ENCODE measurements at regions not wholly inside any gene's neighbourhood (a gene's known extent, or its start where the extent isn't known, plus 50 kb on each side); places are given as distances from the start of the nearest gene placed in this dataset.

DNA sequence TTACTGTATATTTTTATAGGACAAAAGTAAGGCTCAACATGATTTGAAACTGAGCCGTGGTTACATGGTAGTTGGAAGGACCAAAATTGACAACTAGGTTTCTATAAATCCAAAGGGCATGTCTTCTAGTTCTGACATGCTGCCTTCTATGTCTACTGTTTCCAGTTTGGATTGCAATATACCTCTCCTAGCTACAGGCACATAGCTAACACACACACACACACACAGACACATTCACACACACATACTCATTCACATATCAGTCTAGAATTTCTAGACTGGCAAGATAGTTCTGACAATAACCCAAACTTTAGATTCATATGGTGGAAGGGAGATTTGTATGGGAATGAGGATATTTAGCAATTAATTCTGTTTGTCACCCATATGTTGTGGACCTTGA lies 544.8 kb upstream of the CAMK1G start:
- H3K27ac ChIP-seq (ENCODE audit: low read length) = no peak overlapping the region
- H3K4me2 ChIP-seq (ENCODE audit: insufficient read depth, low read length) = no peak overlapping the region
- TF ChIP-seq, protein P1, sequence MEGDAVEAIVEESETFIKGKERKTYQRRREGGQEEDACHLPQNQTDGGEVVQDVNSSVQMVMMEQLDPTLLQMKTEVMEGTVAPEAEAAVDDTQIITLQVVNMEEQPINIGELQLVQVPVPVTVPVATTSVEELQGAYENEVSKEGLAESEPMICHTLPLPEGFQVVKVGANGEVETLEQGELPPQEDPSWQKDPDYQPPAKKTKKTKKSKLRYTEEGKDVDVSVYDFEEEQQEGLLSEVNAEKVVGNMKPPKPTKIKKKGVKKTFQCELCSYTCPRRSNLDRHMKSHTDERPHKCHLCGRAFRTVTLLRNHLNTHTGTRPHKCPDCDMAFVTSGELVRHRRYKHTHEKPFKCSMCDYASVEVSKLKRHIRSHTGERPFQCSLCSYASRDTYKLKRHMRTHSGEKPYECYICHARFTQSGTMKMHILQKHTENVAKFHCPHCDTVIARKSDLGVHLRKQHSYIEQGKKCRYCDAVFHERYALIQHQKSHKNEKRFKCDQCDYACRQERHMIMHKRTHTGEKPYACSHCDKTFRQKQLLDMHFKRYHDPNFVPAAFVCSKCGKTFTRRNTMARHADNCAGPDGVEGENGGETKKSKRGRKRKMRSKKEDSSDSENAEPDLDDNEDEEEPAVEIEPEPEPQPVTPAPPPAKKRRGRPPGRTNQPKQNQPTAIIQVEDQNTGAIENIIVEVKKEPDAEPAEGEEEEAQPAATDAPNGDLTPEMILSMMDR (IDR thresholded peaks at IDR 0.05; ENCODE audit: borderline replicate concordance, extremely low read depth, low read length, poor library complexity, severe bottlenecking) = no peak
- TF ChIP-seq EZH2 (IDR thresholded peaks at IDR 0.05; ENCODE audit: borderline replicate concordance, low read depth, low read length, severe bottlenecking) = no peak

DNA sequence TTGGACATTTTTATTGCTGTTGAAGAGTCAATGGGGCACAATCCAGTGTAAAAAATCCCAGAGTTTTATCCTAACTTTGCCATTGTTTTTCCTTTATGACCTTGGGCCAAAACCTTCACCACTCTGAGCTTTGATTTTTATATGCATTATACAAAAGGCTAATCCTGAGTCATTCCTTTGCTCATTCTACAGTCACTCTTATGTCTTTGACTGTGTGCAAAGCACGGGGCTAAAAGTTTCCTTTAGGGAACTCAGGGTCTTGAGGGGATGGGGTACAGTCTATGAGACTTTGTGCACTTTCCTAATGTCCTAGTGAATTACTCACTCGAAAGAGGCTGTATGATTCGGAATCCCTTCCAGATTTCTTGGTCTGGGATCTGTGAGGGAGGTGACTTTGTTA lies 543.2 kb upstream of the CAMK1G start:
- no peaks in the 10 kb centered on the region for H3K79me2 ChIP-seq (ENCODE audit: insufficient read depth, low read length)
- no peak overlapping the region for H3K27ac ChIP-seq (ENCODE audit: low read length)
- H3K9me3 ChIP-seq (ENCODE audit: insufficient read depth, low read length, severe bottlenecking) = no peaks in the 10 kb centered on the region
- TF ChIP-seq, protein P1 (IDR thresholded peaks at IDR 0.05; ENCODE audit: borderline replicate concordance, extremely low read depth, low read length, poor library complexity, severe bottlenecking) = no peak
- no peak for TF ChIP-seq EZH2 (IDR thresholded peaks at IDR 0.05; ENCODE audit: borderline replicate concordance, low read depth, low read length, severe bottlenecking)
- H2AFZ ChIP-seq (ENCODE audit: low read depth, low read length) = no peak overlapping the region
- H3K4me1 ChIP-seq (ENCODE audit: insufficient read depth, low read length) = no peaks in the 10 kb centered on the region
- no peaks in the 10 kb centered on the region for H3K36me3 ChIP-seq (ENCODE audit: insufficient read depth, low read length)
- DNase-seq = no peak
- no peak overlapping the region for H3K4me3 ChIP-seq (ENCODE audit: low read depth in 1 of 2, low read length in 2 of 2)
- no peak for ATAC-seq (ENCODE audit: insufficient read depth, low read depth)
- no peaks in the 10 kb centered on the region for H4K20me1 ChIP-seq (ENCODE audit: insufficient read depth, low read length)
- H3K4me2 ChIP-seq (ENCODE audit: insufficient read depth, low read length) = no peak overlapping the region
- H3K9ac ChIP-seq (ENCODE audit: low read depth, low read length) = no peak overlapping the region
- no peaks in the 10 kb centered on the region for H3K27me3 ChIP-seq (ENCODE audit: insufficient read depth, low read length, poor library complexity)

More for the DNA sequence above, 544.8 kb upstream of the CAMK1G start:
- Histone ChIP-seq H3K9ac (ENCODE audit: low read depth, low read length) (no peak overlapping the region), H3K4me1 (ENCODE audit: insufficient read depth, low read length) (no peaks in the 10 kb centered on the region), H3K36me3 (ENCODE audit: insufficient read depth, low read length) (no peaks in the 10 kb centered on the region), H3K27me3 (ENCODE audit: insufficient read depth, low read length, poor library complexity) (no peaks in the 10 kb centered on the region), H3K79me2 (ENCODE audit: insufficient read depth, low read length) (no peaks in the 10 kb centered on the region), H4K20me1 (ENCODE audit: insufficient read depth, low read length) (no peaks in the 10 kb centered on the region), H3K9me3 (ENCODE audit: insufficient read depth, low read length, severe bottlenecking) (no peaks in the 10 kb centered on the region), H3K4me3 (ENCODE audit: low read depth in 1 of 2, low read length in 2 of 2) (no peak overlapping the region), H2AFZ (ENCODE audit: low read depth, low read length) (no peak overlapping the region)
- DNase-seq (no peak), ATAC-seq (ENCODE audit: insufficient read depth, low read depth) (no peak)

DNA sequence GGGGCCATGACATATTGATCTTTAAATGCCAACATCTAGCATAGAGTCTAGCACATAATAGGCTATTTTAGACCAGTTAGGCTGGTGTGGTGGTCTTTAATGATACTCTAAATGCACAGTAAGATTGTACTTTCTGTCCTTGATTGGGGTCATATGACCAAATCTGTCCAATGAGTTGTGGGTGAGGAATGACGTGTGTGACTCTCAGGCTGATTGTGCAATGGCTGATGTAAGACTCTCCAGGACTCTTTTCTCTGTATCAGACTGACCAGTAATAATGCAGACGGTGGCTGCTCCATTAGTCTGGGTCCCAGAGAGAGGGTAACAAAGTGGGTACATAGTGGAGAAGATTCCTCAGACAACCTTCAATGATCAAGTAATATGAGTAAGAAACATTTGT lies 541.6 kb upstream of the CAMK1G start:
- Histone ChIP-seq H3K9ac (ENCODE audit: low read depth, low read length) (no peak overlapping the region), H3K9me3 (ENCODE audit: insufficient read depth, low read length, severe bottlenecking) (no peaks in the 10 kb centered on the region), H3K4me1 (ENCODE audit: insufficient read depth, low read length) (no peaks in the 10 kb centered on the region), H4K20me1 (ENCODE audit: insufficient read depth, low read length) (no peaks in the 10 kb centered on the region), H3K27ac (ENCODE audit: low read length) (no peak overlapping the region), H3K79me2 (ENCODE audit: insufficient read depth, low read length) (no peaks in the 10 kb centered on the region), H3K27me3 (ENCODE audit: insufficient read depth, low read length, poor library complexity) (no peaks in the 10 kb centered on the region), H3K4me2 (ENCODE audit: insufficient read depth, low read length) (no peak overlapping the region), H3K4me3 (ENCODE audit: low read depth in 1 of 2, low read length in 2 of 2) (no peak overlapping the region), H2AFZ (ENCODE audit: low read depth, low read length) (no peak overlapping the region), H3K36me3 (ENCODE audit: insufficient read depth, low read length) (no peaks in the 10 kb centered on the region)
- ATAC-seq (ENCODE audit: insufficient read depth, low read depth) (no peak), DNase-seq (no peak)
- TF ChIP-seq, protein P1 (IDR thresholded peaks at IDR 0.05; ENCODE audit: borderline replicate concordance, extremely low read depth, low read length, poor library complexity, severe bottlenecking) = no peak
- TF ChIP-seq EZH2 (IDR thresholded peaks at IDR 0.05; ENCODE audit: borderline replicate concordance, low read depth, low read length, severe bottlenecking) = no peak

DNA sequence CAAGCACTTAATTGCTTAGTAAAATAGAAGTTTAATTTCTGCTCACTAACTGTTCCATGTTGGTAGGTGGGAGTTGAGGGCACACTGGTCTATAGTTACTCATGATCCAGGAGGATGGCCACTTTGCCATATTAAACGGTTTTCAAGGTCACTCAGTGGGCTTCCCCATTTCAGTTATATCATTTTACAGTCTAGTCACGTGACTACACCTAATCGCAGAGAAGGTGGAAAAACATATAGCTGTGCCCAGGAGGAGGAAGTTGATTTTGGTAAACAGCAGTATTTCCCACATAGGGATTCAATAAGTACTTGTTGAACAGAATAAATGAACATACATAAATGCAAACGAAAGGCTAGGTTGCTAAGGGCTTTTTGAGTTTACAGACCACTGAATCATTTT lies 541.1 kb upstream of the CAMK1G start:
- Histone ChIP-seq H2AFZ (ENCODE audit: low read depth, low read length) (no peak overlapping the region), H3K4me1 (ENCODE audit: insufficient read depth, low read length) (no peaks in the 10 kb centered on the region), H3K4me2 (ENCODE audit: insufficient read depth, low read length) (no peak overlapping the region), H3K4me3 (ENCODE audit: low read depth in 1 of 2, low read length in 2 of 2) (no peak overlapping the region), H3K79me2 (ENCODE audit: insufficient read depth, low read length) (no peaks in the 10 kb centered on the region), H4K20me1 (ENCODE audit: insufficient read depth, low read length) (no peaks in the 10 kb centered on the region), H3K9me3 (ENCODE audit: insufficient read depth, low read length, severe bottlenecking) (no peaks in the 10 kb centered on the region), H3K9ac (ENCODE audit: low read depth, low read length) (no peak overlapping the region), H3K27me3 (ENCODE audit: insufficient read depth, low read length, poor library complexity) (no peaks in the 10 kb centered on the region), H3K36me3 (ENCODE audit: insufficient read depth, low read length) (no peaks in the 10 kb centered on the region), H3K27ac (ENCODE audit: low read length) (no peak overlapping the region)
- no peak for ATAC-seq (ENCODE audit: insufficient read depth, low read depth)
- no peak for TF ChIP-seq EZH2 (IDR thresholded peaks at IDR 0.05; ENCODE audit: borderline replicate concordance, low read depth, low read length, severe bottlenecking)
- TF ChIP-seq, protein P1 (IDR thresholded peaks at IDR 0.05; ENCODE audit: borderline replicate concordance, extremely low read depth, low read length, poor library complexity, severe bottlenecking) = no peak
- DNase-seq = no peak

Data from DND-41 (cell line).